GM18502 (cell line): ENCODE measurements at regions not wholly inside any gene's neighbourhood (a gene's known extent, or its start where the extent isn't known, plus 50 kb on each side); places are given as distances from the start of the nearest gene placed in this dataset.

Source experiments
- ATAC-seq: cut with Tn5 transposase; IDR thresholded peaks from one replicate; pipeline ENCODE4 v1.9.1; 2021; ENCODE audit warnings: mild to moderate bottlenecking; ENCODE audit not compliant: unreplicated experiment, poor library complexity

- ATAC-seq, result no peak
Measured at GRCh38 chr2:67208887-67209500, 188.1 kb upstream of the ETAA1 start.

DNA sequence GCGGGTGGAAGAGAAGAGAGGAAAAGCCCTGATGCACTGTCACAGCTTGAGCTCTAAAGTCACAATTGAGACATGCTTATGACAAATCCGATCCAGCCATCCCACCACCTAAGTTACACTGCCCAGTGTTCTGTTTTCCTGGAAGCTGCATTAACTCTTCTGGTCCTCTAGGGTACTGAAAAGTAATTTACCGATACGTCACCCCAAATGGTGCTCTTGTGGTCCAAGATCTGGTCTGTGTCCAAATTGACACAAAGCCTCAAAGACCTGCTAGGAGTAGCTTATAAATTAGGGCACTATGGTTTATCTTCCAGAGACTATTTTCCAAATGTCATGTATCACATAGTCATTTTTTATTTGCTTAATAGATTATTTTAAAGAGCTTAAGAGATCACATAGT lies 186.7 kb upstream of the ETAA1 start:
- no peak for ATAC-seq

DNA sequence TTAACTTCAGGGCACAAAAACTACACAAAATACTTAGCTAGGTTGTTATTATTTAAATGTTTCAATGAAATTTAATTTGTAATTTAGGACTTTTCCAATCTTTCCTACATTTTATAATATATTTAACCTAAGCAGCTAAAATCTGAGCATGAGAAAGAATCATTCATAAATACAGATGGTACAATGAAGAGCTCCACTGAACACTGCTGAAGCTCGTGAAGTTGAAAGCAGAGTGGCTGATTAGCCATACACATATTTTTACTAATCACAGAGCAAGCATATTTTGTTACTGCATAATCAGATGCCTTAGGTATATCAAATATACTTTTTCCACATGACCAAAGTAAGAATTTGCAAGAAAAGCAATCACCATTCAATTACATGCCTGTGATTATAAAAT lies 184.9 kb upstream of the ETAA1 start:
- no peak for ATAC-seq

- no peak for ATAC-seq
Measured at GRCh38 chr2:67213270-67213670, 183.9 kb upstream of the ETAA1 start.

DNA sequence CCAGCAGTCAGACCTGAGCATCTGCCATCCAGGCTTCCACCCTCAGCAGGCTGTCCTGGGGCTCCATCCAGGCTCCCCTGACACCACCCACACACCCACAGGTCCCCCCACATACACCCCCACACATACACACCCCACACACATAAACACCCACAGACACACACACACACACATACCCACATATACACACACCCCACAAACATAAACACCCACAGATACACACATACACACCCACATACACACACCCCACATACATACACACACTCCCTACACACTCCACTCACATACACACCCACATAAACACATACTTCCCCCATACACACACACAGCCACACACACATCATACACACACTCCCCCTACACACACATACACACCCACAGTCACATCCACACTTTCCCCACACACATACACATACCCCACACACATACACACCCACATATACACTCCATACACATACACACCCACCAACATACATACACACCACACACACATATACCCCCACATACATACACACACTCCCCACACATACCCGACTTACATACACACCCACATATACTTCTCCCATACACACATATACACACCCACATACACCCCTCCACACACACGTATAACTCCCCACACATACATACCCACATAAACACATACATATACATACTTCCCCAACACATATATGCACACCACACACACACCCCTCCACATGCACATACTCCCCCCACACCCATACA lies 183.3 kb upstream of the ETAA1 start:
- no peak for ATAC-seq

- no peak for ATAC-seq
Measured at GRCh38 chr2:67214585-67215185, 182.4 kb upstream of the ETAA1 start.

GRCh38 chr2:67215214-67216055 lies 181.7 kb upstream of the ETAA1 start:
- no peak for ATAC-seq

GRCh38 chr2:67216103-67216502 lies 181.0 kb upstream of the ETAA1 start:
- ATAC-seq, result no peak

DNA sequence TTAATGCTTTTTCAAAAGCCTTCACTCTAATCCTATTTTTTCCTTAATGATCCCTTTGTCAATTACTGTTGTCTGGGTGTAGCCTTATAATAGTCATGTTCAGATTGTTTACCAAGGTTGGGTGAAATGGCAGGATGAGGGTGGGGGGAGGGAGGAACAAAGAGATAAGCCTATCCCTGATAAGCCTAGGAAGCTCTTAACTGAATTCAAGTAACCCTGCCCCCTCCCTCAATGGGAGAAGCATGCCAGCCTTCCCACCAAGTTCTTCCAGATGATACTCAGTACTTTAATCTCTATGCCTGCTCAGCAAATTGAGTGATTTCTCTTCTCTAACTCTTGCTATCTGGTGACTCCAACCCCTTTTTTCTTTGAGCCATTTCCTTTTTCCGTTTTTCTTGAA lies 180.3 kb upstream of the ETAA1 start:
- ATAC-seq, result no peak

- ATAC-seq, result no peak
Measured at GRCh38 chr2:67217398-67217797, 179.7 kb upstream of the ETAA1 start.

DNA sequence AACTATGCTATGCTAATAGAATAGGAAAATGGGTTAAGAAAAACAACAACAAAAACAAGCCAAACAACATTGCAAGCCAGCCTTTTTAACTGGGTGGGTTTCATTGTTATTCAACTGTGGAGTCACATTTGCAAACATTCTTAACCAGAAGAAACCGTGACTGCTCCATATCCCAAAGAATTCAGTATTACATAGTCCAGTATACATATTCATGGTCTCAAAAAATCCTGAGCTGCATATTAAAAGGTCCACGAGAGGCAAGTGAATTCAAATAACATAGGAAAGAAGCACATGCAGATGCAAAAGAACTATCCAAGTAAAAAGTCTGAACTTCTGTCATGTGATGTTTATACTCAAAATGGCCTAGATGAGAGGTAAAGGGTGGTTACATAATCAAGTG lies 179.1 kb upstream of the ETAA1 start:
- no peak for ATAC-seq

GRCh38 chr2:67219651-67220050 lies 177.5 kb upstream of the ETAA1 start:
- ATAC-seq, result no peak

DNA sequence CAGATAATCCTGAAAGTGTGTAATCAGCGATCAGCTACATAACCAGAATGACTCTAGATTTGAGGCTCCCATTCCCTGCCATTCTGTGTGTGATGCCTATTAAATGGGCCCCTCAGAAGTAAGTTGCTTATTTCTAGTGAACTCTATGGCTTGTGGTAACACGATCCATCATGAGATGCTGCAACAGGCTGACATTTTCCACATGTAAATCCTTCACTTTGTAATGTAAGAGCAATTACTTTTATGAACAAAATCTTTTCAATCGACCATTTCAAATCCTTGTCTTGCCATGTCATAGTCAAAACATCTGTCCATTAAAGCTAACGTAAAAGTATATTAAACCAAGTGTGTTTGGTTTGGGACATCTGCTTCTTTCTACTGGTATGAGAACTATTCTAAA lies 175.9 kb upstream of the ETAA1 start:
- no peak for ATAC-seq

DNA sequence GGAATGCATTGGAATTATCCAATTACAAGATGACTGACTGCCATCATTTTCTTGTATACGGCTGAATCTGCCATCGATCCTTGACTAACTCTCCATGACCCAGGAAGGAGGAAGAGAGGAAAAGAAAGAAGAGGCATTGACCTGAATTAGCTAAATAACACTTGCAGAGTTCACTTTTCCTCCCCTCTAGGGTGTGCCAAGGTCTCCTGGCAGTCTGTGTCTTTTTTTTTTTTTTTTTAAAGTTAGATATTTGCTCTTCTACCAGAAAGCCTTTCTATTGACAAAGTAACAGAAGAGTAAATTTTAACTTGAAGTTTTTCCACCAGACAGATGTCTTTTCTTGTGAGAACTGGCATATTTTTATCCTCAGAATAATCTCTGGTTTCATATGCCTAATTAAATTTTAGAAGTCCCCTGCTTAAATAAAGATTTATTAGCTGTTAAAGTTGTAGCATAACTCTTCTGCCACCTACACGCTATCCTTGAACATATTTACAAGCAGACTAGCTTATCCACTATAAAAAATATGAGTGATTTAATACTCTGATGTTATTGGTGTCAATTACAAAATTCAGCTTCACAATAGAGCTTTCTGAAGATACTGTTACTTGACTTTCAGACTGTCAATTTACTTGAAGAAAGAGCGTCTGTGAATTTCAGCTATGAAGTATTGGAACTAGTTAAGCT lies 171.7 kb upstream of the ETAA1 start:
- ATAC-seq, result no peak

DNA sequence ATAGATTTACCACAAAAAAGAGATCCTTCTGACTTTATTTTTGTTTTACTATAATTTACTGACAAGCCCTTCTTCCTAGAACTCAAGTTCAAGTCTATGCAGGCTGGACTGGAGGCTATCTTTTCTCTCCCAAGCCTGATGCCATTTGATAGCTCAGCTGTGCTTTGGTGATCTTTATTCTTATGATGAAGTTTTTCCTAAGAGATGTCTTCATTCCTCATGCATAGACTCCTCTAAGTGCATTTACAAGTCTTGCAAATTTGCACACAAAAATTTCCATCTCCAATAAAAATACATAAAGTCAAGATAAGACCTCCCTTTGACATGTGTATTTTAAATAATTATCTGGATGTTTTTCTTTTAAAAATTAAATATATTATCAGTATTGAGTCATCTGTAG lies 167.4 kb upstream of the ETAA1 start:
- ATAC-seq, result no peak

GRCh38 chr2:67232936-67233335 lies 164.2 kb upstream of the ETAA1 start:
- ATAC-seq, result no peak

DNA sequence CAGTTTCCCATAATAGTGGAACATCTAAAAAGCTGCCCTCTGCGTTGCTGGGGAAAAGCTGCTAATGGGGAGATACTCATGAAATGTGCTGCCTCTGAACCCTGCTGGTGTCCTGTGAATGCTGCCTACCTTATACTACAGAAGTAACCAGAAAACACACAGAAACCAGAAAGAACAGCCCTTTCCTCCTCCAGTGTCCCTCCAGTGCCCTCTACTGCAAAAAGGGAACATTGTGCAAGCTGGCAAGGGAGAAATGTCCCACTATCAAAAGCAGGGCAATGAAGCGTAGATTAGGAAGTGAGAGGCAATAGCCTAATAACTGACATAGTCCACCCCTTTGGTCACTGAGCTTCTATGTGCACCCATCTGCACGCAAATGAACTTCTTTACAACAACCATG lies 162.7 kb upstream of the ETAA1 start:
- no peak for ATAC-seq

DNA sequence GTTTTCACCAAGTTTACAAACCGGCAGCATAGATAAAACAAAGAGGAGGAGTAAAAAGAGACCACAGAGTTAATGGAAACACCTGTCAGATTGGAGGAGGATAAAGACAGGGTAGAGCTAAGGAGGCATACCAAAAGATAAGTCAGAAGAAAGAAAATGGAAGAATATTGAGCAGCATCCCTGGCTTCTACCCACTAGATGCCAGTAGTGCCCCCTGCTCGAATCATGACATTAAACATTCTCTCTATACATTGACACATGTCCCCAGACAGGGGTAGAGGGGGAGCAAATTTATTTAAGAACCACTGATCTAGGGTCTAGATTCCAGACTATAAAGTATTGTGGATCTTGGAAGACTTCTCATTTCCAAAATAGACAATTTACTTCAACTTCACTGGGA lies 159.8 kb upstream of the ETAA1 start:
- ATAC-seq, result no peak

GRCh38 chr2:67240507-67240906 lies 156.6 kb upstream of the ETAA1 start:
- no peak for ATAC-seq

DNA sequence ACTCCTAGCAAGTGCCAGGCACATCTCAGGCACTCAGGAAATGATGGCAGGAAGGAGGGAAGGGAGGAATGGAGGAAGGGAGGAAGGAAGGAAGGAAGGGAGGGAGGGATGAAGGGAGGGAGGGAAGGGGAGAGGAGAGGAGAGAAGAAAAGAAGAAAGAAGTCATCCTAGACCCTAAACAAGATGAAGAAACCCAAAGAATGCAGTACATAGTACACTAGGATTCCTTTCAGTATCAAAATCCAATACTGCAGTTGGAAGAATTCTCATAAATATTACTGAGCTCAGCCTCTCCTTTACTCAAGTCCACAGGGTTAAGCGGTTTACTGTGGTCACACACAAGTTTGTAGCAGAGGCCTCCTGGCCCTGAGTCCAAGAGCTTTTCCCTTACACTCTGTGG lies 155.7 kb upstream of the ETAA1 start:
- no peak for ATAC-seq
